D721Med (cell line): ENCODE measurements at regions not wholly inside any gene's neighbourhood (a gene's known extent, or its start where the extent isn't known, plus 50 kb on each side); places are given as distances from the start of the nearest gene placed in this dataset.
"Not testable (repeated sequence)": the region's sequence is repeated elsewhere in the genome, so short reads cannot be mapped to it uniquely, and the experiment has no call there.

Source experiments
- DNase-seq: peaks from one replicate; pipeline ENCODE4 v3.0.0; 2011; ENCODE audit warnings: low spot score; ENCODE audit not compliant: insufficient read length
- FAIRE-seq: peaks from 2 replicates; lab custom pipeline; 2011; peaks lifted over from hg19 to GRCh38; lab: Jason Lieb, UNC
- TF ChIP-seq, protein P1 (sequence below): IDR thresholded peaks from 2 replicates; pipeline ENCODE4 v1.5.1; 2012; ENCODE audit warnings: mild to moderate bottlenecking, control low read depth; ENCODE audit not compliant: insufficient read depth; ENCODE audit errors: missing control alignments

GRCh38 chr12:131421509-131422186 is 289.2 kb upstream of the SFSWAP start:
- FAIRE-seq (no peak), DNase-seq (no peak)
- TF ChIP-seq, protein P1, sequence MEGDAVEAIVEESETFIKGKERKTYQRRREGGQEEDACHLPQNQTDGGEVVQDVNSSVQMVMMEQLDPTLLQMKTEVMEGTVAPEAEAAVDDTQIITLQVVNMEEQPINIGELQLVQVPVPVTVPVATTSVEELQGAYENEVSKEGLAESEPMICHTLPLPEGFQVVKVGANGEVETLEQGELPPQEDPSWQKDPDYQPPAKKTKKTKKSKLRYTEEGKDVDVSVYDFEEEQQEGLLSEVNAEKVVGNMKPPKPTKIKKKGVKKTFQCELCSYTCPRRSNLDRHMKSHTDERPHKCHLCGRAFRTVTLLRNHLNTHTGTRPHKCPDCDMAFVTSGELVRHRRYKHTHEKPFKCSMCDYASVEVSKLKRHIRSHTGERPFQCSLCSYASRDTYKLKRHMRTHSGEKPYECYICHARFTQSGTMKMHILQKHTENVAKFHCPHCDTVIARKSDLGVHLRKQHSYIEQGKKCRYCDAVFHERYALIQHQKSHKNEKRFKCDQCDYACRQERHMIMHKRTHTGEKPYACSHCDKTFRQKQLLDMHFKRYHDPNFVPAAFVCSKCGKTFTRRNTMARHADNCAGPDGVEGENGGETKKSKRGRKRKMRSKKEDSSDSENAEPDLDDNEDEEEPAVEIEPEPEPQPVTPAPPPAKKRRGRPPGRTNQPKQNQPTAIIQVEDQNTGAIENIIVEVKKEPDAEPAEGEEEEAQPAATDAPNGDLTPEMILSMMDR: no peak

- no peak for FAIRE-seq
- DNase-seq: no peak
- TF ChIP-seq, protein P1: no peak
Measured at GRCh38 chr12:131422187-131422520, 288.7 kb upstream of the SFSWAP start.

GRCh38 chr12:131422744-131423143 is 288.1 kb upstream of the SFSWAP start:
- FAIRE-seq (no peak), DNase-seq (no peak)
- TF ChIP-seq, protein P1: no peak

DNA sequence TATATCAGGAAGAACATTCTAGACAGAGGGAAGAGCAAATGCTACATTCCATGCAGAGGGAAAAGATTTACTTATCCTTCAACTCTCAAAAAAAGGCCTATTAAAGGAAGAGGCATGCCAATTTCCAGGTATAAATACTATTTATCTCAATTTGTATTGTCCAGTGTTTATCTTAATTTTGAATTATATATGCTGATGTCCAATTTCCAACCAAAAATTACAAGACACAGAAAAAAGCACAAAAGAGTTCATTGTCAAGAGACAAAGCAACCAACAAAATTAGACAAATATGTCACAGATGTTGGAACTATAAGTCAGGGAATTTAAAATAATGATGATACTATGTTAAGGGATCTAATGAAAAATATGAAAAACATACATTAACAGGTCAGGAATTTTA is 286.6 kb upstream of the SFSWAP start:
- TF ChIP-seq, protein P1: no peak
- DNase-seq: no peak
- FAIRE-seq: no peak

DNA sequence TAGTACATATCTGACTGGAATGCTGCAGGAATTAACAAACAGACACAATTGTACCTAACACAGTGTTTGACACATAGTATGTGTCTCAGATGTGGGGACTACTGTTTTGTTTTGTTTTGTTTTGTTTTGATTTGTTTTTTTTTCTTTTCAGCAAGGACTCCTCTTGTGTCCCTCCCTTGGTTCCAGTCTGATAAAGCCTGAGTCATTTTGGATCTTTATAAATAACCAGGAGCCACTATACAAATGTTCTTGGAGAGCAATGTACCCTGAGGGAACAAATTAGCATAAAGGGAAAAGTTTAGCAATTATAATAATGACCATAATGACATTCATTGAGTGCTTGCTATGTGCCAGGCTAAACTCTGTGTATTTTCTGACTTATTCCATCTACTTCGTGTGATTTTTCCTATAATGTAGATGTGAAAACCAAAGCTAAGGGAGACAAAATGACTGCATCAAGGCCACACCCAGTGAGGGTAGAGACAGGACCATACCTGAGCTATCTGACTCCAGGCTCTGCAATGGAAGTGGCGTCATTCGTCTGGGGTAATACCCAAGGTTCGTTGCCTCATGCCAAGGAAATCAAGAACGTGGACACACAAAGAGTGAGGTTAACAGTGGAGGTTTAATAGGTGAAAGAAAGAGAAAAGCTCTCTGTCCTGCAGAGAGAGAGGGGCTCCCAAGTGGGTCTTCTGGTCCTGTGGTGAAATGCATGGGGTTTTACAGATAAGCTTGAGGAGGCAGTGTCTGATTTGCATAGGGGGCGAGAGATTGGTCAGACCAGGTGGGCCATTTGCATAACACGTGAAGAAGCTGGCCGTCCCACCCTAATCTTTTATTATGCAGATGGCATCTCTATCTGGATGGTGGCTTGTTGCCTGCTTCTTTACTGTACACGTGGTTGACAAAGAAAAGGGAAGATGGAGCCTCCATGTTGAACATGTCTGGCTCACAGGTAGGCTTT is 285.5 kb upstream of the SFSWAP start:
- TF ChIP-seq, protein P1: no peak
- DNase-seq (no peak), FAIRE-seq (no peak)

DNA sequence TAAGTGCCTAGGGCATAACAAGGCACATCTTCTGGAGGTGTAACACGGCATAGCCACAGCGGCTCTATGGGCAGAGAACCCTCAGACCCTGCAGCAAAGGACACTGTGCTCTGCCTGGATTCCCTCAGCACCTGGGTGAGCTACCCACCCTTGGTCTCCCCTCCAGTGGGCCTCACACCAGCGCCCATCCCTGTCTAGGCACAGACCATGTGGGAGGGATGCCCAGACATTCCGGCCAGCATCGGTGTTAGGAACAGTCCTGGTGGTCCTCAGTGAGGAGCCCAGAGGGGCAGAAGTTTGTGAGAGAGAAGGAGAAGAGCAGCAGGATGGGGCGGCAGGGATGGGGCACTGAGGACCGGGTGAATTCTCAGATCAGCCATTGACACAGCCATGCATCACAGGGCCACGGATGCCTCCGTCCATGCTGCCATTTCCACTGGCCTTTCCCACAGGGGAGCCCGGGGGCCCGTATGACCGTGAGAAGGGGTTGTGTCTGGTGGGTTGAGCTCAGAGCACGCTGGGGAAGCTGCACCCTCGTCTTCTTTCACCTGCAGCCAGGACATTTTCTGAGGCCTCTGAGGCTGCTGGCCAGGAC is 282.7 kb upstream of the SFSWAP start:
- no peak for FAIRE-seq
- TF ChIP-seq, protein P1: no peak

DNA sequence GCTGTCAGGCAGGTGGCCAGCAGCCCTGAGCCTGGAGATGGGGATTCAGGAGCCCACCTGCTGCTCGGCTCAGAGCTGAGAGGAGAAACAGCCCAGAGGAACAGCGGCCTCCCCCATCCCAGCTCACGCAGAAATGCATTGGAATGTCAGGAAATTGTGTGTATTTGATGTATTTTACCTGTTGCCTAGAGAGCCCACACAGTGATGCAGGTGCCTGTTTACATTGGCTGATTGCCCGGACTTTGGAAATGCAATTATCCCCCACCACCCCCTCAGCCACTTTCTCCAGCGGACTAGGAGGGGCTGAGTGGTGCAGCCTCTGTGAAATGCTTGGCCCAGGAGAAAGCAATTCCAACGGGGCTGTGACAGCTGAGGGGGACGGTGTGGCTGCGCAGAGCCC is 281.7 kb upstream of the SFSWAP start:
- FAIRE-seq: not testable (repeated sequence)

More for the DNA sequence above, 282.7 kb upstream of the SFSWAP start:
- DNase-seq: no peak

GRCh38 chr12:131429697-131430096 is 281.2 kb upstream of the SFSWAP start:
- not testable (repeated sequence) for DNase-seq, FAIRE-seq

More for the DNA sequence above, 281.7 kb upstream of the SFSWAP start:
- not testable (repeated sequence) for DNase-seq
